K562 (cell line): ENCODE measurements at regions not wholly inside any gene's neighbourhood (a gene's known extent, or its start where the extent isn't known, plus 50 kb on each side); places are given as distances from the start of the nearest gene placed in this dataset.

Experiments used
- HDGF ChIP-seq: fragments of 450-650 bp; IDR thresholded peaks from 2 replicates; pipeline ENCODE4 v1.6.1; 2016
- JUND ChIP-seq, 2 experiments: IDR thresholded peaks; 2 replicates in 1 of 2; 3 replicates in 1 of 2; pipeline ENCODE4 v1.6.1; 2011; ENCODE audit warnings: borderline replicate concordance in 2 of 2, low read depth in 2 of 2, low read length in 2 of 2, improper control_type of control experiment in 1 of 2, missing biosample characterization in 1 of 2, missing genetic modification characterization in 1 of 2, missing genetic modification reagents in 1 of 2
- SNRNP70 ChIP-seq: fragments of 200-400 bp; formaldehyde crosslinking; optimal IDR thresholded peaks from 2 replicates; pipeline ENCODE3; 2017; ENCODE audit warnings: low read depth, low read length
- SRF ChIP-seq, 2 experiments: fragments of 250-450, 450-650 bp in 1 of 2; sonication (Bioruptor Pico) in 1 of 2; sonication (generic) in 1 of 2; formaldehyde crosslinking; IDR thresholded peaks; 2 replicates each; pipeline versions ENCODE4 v1.5.0 to v1.5.1; 2020 to 2022; ENCODE audit warnings: mild to moderate bottlenecking in 1 of 2, missing genetic modification reagents in 1 of 2
- ZNF57 ChIP-seq: fragments of 450-650 bp; formaldehyde crosslinking; IDR thresholded peaks from 2 replicates; pipeline ENCODE4 v1.4.0; 2020; ENCODE audit warnings: mild to moderate bottlenecking, moderate library complexity
- TF ChIP-seq, protein P1 (sequence below): fragments of 450-650 bp; formaldehyde crosslinking; IDR thresholded peaks from 2 replicates; pipeline ENCODE4 v1.4.0; 2022; ENCODE audit warnings: missing genetic modification characterization
- TF ChIP-seq, protein P2 (sequence below): IDR thresholded peaks from 2 replicates; pipeline ENCODE4 v1.6.1; 2016; ENCODE audit warnings: missing genetic modification characterization, missing compliant biosample characterization

GRCh38 chr7:156151078-156151477 lies 338.8 kb upstream of the SHH start:
- TF ChIP-seq SNRNP70 (no peak), HDGF (no peak), ZNF57 (CRISPR knock-in tag) (no peak), SRF (CRISPR knock-in tag; IDR thresholded peaks at IDR 0.05) (no peak), JUND (IDR thresholded peaks at IDR 0.05; ENCODE audit: borderline replicate concordance, low read depth, low read length) (no peak), JUND (tag; IDR thresholded peaks at IDR 0.05; ENCODE audit: borderline replicate concordance, low read depth, low read length) (no peak)
- TF ChIP-seq, protein P1, sequence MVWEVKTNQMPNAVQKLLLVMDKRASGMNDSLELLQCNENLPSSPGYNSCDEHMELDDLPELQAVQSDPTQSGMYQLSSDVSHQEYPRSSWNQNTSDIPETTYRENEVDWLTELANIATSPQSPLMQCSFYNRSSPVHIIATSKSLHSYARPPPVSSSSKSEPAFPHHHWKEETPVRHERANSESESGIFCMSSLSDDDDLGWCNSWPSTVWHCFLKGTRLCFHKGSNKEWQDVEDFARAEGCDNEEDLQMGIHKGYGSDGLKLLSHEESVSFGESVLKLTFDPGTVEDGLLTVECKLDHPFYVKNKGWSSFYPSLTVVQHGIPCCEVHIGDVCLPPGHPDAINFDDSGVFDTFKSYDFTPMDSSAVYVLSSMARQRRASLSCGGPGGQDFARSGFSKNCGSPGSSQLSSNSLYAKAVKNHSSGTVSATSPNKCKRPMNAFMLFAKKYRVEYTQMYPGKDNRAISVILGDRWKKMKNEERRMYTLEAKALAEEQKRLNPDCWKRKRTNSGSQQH (CRISPR knock-in tag), result no peak
- TF ChIP-seq, protein P2, sequence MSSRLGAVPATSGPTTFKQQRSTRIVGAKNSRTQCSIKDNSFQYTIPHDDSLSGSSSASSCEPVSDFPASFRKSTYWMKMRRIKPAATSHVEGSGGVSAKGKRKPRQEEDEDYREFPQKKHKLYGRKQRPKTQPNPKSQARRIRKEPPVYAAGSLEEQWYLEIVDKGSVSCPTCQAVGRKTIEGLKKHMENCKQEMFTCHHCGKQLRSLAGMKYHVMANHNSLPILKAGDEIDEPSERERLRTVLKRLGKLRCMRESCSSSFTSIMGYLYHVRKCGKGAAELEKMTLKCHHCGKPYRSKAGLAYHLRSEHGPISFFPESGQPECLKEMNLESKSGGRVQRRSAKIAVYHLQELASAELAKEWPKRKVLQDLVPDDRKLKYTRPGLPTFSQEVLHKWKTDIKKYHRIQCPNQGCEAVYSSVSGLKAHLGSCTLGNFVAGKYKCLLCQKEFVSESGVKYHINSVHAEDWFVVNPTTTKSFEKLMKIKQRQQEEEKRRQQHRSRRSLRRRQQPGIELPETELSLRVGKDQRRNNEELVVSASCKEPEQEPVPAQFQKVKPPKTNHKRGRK (tag), result no peak
